IMR-90 (cell line): ENCODE measurements at regions not wholly inside any gene's neighbourhood (a gene's known extent, or its start where the extent isn't known, plus 50 kb on each side); places are given as distances from the start of the nearest gene placed in this dataset.

Experiments used
- POLR2A ChIP-seq: IDR thresholded peaks from 2 replicates; pipeline ENCODE4 v1.6.1; 2012; ENCODE audit warnings: mild to moderate bottlenecking, low read depth, low read length
- RFX5 ChIP-seq: IDR thresholded peaks from 2 replicates; pipeline ENCODE4 v1.8.0; 2012; ENCODE audit warnings: low read depth, mild to moderate bottlenecking, low read length, moderate library complexity
- TF ChIP-seq, protein P1 (sequence below): conservative IDR thresholded peaks from 2 replicates; pipeline ENCODE4 v1.5.1; 2012; ENCODE audit warnings: mild to moderate bottlenecking, low read depth, low read length, improper control_type of control experiment

DNA sequence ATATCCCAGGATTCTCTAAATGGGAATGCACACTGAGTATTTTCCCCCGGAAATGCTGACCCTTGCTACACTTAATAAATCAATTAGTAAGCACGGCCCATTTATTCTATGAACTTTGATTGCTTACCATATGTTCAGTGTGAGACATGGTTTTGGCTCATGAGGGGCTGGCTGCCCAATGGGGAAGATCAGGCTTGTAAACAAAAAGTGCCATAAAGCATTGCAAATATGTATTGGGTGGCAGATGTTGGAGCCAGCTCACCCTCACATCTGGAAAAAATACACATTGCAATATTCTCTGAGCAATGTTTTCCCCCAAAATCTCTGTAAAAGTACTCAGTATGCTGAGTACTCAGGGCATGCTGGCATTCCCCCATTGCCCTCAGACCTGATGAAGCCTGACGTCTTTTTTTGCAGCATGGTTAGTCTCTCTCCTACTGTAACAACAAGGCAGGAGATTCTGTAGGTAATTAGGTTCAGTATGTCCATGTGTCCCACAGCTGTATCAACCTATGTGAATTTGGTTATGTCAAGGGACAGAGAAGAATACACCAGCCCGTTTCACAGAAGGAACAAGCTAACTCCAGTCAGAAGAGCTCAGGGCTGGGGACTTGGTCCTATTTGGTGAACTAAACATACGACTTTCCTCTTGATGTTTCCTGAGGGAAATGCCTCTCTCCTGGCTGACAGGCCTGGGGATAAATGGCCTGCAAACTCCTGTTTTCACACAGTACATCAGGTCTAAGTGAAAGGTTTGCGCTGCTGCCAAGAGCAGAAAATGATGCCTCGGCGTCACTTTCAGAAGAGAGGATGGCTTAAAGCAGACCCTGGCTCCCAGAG lies 202.4 kb downstream of the INSIG2 start:
- TF ChIP-seq, protein P1, sequence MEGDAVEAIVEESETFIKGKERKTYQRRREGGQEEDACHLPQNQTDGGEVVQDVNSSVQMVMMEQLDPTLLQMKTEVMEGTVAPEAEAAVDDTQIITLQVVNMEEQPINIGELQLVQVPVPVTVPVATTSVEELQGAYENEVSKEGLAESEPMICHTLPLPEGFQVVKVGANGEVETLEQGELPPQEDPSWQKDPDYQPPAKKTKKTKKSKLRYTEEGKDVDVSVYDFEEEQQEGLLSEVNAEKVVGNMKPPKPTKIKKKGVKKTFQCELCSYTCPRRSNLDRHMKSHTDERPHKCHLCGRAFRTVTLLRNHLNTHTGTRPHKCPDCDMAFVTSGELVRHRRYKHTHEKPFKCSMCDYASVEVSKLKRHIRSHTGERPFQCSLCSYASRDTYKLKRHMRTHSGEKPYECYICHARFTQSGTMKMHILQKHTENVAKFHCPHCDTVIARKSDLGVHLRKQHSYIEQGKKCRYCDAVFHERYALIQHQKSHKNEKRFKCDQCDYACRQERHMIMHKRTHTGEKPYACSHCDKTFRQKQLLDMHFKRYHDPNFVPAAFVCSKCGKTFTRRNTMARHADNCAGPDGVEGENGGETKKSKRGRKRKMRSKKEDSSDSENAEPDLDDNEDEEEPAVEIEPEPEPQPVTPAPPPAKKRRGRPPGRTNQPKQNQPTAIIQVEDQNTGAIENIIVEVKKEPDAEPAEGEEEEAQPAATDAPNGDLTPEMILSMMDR = no peak
- no peak for TF ChIP-seq POLR2A
- no peak for TF ChIP-seq RFX5
